ENCODE measurements at regions not wholly inside any gene's neighbourhood (a gene's known extent, or its start where the extent isn't known, plus 50 kb on each side); places are given as distances from the start of the nearest gene placed in this dataset.

DNA sequence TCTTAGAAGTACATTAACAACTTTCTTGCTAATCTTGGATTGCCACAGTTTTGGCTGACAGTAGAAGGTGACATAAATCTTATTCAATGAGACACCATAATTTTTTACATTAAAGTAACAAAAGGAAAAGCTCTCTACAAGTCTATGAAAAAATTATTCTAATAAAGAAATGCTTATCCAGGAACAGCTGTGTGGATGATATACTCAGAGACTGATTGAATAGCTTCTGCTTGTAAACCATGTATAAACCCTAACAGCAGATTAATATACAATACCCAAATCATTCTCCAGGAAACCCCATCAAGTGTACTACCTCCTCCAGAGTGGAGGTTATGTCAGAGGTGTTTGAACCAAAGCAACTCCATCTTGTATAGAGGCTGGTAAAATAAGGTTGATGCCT, 581.4 kb upstream of the PTGER4 start:
- H3K4me3 ChIP-seq (ENCODE audit: low read length): no peak overlapping the region

DNA sequence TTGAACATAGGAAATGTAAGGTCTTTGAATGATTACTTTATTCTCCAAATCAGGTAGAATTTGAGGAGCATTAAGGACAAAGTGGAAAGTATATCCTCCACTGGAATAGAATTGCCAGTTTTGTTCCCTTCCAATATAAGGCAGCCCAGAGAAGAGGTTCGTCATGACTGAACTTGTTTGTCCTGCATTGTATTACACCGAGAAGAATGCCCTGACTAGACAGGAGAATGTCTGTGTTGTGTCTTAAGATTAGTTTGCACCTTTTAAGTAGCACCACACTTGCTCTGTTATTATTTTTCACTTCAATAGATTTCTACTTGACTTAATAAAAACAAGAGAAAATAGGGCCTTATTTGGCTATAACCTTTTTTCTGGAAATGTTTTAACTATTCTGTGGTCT, 586.2 kb upstream of the PTGER4 start:
- Histone ChIP-seq H3K79me2 (ENCODE audit: low read length) (no peaks in the 10 kb centered on the region), H3K27me3 (replicated peaks; ENCODE audit: insufficient read depth, low read length) (no peaks in the 10 kb centered on the region), H3K36me3 (replicated peaks; ENCODE audit: insufficient read depth, low read length) (no peaks in the 10 kb centered on the region), H3K9ac (ENCODE audit: low read length) (no peak overlapping the region), H3F3A (ENCODE audit: insufficient read depth, low read length) (no peaks in the 10 kb centered on the region), H3K27ac (ENCODE audit: low read length) (no peak overlapping the region), H4K20me1 (ENCODE audit: insufficient read depth, low read length) (no peaks in the 10 kb centered on the region), H3K9me3 (replicated peaks; ENCODE audit: insufficient read depth, low read length) (no peaks in the 10 kb centered on the region), H3K4me1 (ENCODE audit: low read length) (no peaks in the 10 kb centered on the region), H3K4me2 (ENCODE audit: low read depth, low read length) (no peak overlapping the region), H3K4me3 (ENCODE audit: low read length) (no peak overlapping the region), H2AFZ (ENCODE audit: low read length) (no peak overlapping the region), H3K9me2 (replicated peaks; ENCODE audit: insufficient read depth, low read length) (no peaks in the 10 kb centered on the region)
- no peak for DNase-seq
- TF ChIP-seq EZH2 (optimal IDR thresholded peaks at IDR 0.05; ENCODE audit: low read depth, low read length) (no peak), EZH2phosphoT487 (IDR thresholded peaks at IDR 0.05; ENCODE audit: low read length) (no peak), CTCF (IDR thresholded peaks at IDR 0.05; ENCODE audit: low read length) (no peak)

More for the DNA sequence above, 581.4 kb upstream of the PTGER4 start:
- H3K4me1 ChIP-seq (ENCODE audit: low read length): no peaks in the 10 kb centered on the region
- no peak overlapping the region for H3K9ac ChIP-seq (ENCODE audit: low read length)
- no peak for DNase-seq
- H3K36me3 ChIP-seq (replicated peaks; ENCODE audit: insufficient read depth, low read length): no peaks in the 10 kb centered on the region
- TF ChIP-seq EZH2 (optimal IDR thresholded peaks at IDR 0.05; ENCODE audit: low read depth, low read length): no peak
- TF ChIP-seq CTCF (IDR thresholded peaks at IDR 0.05; ENCODE audit: low read length): no peak
- TF ChIP-seq EZH2phosphoT487 (IDR thresholded peaks at IDR 0.05; ENCODE audit: low read length): no peak
- no peaks in the 10 kb centered on the region for H3K9me2 ChIP-seq (replicated peaks; ENCODE audit: insufficient read depth, low read length)
- no peak overlapping the region for H3K27ac ChIP-seq (ENCODE audit: low read length)
- no peak overlapping the region for H2AFZ ChIP-seq (ENCODE audit: low read length)
- no peaks in the 10 kb centered on the region for H4K20me1 ChIP-seq (ENCODE audit: insufficient read depth, low read length)
- H3F3A ChIP-seq (ENCODE audit: insufficient read depth, low read length): no peaks in the 10 kb centered on the region
- no peaks in the 10 kb centered on the region for H3K27me3 ChIP-seq (replicated peaks; ENCODE audit: insufficient read depth, low read length)
- no peak overlapping the region for H3K4me2 ChIP-seq (ENCODE audit: low read depth, low read length)
- no peaks in the 10 kb centered on the region for H3K9me3 ChIP-seq (replicated peaks; ENCODE audit: insufficient read depth, low read length)
- no peaks in the 10 kb centered on the region for H3K79me2 ChIP-seq (ENCODE audit: low read length)

GRCh38 chr5:40089269-40089668, 590.4 kb upstream of the PTGER4 start:
- no peak for TF ChIP-seq CTCF (IDR thresholded peaks at IDR 0.05; ENCODE audit: low read length)
- TF ChIP-seq EZH2phosphoT487 (IDR thresholded peaks at IDR 0.05; ENCODE audit: low read length): no peak
- no peak for TF ChIP-seq EZH2 (optimal IDR thresholded peaks at IDR 0.05; ENCODE audit: low read depth, low read length)
- no peaks in the 10 kb centered on the region for H3K36me3 ChIP-seq (replicated peaks; ENCODE audit: insufficient read depth, low read length)
- DNase-seq: no peak

More at GRCh38 chr5:40089269-40089668, 590.4 kb upstream of the PTGER4 start:
- Histone ChIP-seq H3F3A (ENCODE audit: insufficient read depth, low read length) (no peaks in the 10 kb centered on the region), H3K4me2 (ENCODE audit: low read depth, low read length) (no peak overlapping the region), H3K9me3 (replicated peaks; ENCODE audit: insufficient read depth, low read length) (no peaks in the 10 kb centered on the region), H2AFZ (ENCODE audit: low read length) (no peak overlapping the region), H3K79me2 (ENCODE audit: low read length) (no peaks in the 10 kb centered on the region), H3K27me3 (replicated peaks; ENCODE audit: insufficient read depth, low read length) (no peaks in the 10 kb centered on the region), H3K9me2 (replicated peaks; ENCODE audit: insufficient read depth, low read length) (no peaks in the 10 kb centered on the region), H3K4me3 (ENCODE audit: low read length) (no peak overlapping the region), H4K20me1 (ENCODE audit: insufficient read depth, low read length) (no peaks in the 10 kb centered on the region), H3K4me1 (ENCODE audit: low read length) (no peaks in the 10 kb centered on the region), H3K9ac (ENCODE audit: low read length) (no peak overlapping the region), H3K27ac (ENCODE audit: low read length) (no peak overlapping the region)

All from MM.1S (cell line).